HG02588 (cell line): ENCODE measurements at regions not wholly inside any gene's neighbourhood (a gene's known extent, or its start where the extent isn't known, plus 50 kb on each side); places are given as distances from the start of the nearest gene placed in this dataset.
"Not testable (repeated sequence)": the region's sequence is repeated elsewhere in the genome, so short reads cannot be mapped to it uniquely, and the experiment has no call there.

ENCODE experiments used
- ATAC-seq: cut with Tn5 transposase; IDR thresholded peaks from one replicate; pipeline ENCODE4 v1.9.1; 2021; ENCODE audit warnings: mild to moderate bottlenecking, moderate library complexity; ENCODE audit not compliant: unreplicated experiment

DNA sequence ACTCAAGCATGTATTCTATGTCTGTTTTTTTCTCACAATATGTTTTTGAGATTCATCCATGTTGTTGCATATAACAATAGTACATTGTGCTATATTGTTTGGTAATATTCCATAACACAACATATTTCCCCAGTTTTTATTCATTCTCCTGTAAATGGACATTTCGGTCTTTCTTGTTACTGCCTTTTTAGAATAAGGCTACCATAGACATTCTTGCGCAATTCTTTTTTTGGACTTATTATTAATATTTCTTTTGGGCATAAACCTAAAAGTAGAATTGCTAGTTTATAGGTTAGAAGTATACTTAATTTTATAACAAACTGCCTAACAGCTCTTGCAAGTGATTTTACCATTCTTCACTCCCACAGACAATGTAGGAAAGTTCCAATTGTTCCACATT is 573.0 kb downstream of the ADGRL2 start:
- no peak for ATAC-seq

DNA sequence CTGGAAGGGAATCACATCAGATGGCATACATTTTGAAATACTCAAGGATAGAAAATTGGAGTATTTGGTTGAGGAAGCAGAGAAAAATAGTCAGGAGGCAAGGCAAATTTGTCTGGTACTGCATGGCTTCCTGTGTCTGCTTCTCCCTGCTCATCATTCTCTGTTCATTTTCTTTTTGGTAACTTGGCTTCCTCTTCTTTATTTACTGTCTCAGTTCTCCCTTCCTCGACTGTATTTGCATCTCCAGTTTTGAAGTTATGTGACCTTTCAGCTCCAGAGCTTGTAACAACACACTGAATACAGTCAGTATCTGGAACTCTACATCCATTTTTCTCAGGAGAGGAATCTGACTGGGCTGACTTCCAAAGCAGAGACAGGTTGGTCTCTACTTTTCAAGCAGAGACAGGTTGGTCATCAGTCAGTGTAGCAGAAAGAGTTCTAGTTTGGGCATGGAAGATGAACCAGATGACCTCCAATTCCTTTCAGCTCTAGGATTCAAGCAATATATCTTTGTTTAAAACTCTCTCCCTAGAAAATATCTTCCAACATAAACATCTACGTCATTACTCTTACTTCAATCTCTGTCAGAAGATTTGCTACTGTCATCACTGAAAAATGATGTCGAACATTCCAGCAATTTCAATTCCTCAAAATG is 571.2 kb downstream of the ADGRL2 start:
- no peak for ATAC-seq

DNA sequence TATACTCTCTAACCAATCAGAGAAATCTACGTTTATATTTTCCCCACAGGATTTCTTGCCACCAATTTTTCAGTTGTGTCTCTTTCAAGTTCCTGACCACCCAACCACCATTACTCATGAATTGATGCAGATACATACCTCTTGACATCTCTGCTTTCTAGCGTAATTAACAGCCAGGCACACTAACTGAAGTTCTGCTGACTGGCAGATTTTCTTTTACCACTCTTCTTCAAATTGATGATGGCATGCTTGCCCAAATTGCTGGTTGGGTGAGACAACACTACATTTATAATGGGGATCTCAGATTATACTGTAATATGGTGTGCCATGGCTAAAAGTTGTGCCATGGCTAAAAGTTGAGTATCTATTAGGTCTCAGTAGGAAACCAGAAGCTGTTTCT is 566.7 kb downstream of the ADGRL2 start:
- no peak for ATAC-seq

DNA sequence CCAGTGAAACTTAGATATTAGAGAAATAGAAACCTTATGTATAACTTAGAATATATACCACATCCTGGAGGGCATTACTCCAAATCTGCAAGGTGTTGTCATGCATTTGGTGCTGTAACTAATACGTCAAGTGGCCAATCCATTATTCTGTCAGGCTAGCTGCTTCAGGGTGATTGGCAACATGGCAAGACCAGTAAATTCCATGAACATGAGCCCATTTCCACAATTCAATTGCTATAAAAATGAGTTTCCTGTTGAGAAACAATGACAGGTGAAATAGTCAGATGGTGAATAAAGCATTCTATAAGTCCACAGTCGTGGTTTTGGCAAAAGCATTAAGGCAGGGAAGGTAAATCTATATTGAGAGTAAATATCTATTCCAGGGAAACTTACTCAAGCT is 566.0 kb downstream of the ADGRL2 start:
- no peak for ATAC-seq

DNA sequence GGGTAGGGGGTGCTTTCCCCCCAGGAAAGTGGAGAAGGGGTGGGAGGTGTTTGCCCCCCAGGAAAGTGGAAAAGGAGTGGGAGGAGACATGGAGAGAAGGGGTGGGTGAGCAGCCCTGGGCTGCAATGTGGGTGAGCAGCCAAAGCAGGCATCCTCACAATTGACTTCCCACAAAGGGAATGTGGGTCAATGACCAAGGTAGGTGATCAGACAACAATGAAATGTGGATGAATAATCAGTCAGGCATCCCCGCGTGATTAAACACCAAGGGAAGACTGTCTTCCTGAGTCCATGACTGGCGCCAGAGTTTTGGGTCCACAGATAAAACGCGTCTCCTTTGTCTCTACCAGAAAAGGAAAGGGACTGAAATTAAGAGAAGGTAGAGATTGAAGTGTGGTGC is 558.8 kb downstream of the ADGRL2 start:
- ATAC-seq = not testable (repeated sequence)

DNA sequence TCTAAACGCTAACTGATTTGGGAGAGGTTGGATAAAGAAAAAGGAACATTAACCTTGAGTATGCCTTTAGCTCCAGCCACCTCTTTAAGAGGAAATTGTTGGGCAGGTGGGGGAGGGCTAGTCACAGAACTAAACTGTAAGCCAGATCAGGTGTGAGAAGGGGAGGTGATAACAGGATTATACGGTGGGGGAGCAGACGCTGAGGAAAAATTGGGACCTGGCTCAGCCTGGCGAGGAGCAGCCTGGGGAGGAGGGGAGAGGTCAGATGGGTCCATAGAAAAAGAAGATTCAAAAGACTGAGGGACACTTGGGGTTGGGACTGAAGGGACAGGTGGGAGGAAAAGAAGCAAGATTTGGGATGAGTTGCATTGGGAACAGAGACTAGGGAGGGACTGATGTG is 558.0 kb downstream of the ADGRL2 start:
- ATAC-seq = not testable (repeated sequence)

DNA sequence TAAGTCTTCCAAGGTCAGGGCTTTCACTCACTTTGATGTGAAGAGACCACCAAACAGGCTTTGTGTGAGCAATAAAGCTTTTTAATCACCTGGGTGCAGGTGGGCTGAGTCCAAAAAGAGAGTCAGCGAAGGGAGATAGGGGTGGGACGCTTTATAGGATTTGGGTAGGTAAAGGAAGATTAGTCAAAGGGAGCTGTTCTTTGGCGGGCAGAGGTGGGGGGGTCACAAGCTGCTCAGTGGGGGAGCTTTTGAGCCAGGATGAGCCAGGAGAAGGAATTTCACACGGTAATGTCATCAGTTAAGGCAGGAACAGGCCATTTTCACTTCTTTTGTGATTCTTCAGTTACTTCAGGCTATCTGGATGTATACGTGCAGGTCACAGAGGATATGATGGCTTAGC is 553.8 kb downstream of the ADGRL2 start:
- not testable (repeated sequence) for ATAC-seq

DNA sequence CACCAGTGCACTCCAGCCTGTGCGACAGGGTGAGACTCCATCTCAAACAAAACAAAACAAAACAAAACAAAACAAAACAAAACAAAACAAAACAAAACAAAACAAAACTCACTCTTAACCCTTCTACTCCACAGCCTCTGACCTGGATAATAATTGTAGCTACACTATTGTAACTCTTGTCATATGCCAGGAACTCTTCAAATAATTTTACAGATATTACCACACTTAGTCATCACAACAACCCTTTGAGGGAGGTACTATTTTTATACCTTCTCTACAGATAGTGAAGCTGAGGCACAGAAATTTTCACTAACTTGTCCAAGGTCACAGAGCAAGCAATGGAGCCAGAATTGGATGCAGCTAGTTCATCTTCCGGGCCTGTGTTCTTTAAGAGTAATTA is 547.8 kb downstream of the ADGRL2 start:
- no peak for ATAC-seq

DNA sequence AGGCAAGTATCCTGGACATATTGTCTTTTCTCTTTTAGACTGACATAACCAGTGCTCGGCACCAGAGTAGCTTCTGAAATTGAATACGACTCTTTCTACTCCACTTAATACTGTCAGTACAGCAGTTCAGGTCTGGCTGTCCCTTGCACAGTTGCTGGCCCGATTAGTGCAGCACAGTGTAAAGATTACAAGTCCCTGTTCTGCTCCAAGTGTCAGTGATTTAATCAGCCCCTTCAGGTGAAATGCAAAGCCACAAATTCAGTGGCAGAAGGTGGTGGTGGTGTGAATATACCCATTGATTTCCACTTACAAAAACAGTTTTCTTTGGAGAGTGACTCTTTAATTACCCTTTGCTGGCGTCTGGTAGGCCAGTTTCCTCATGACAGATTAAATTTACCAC is 545.4 kb downstream of the ADGRL2 start:
- no peak for ATAC-seq

DNA sequence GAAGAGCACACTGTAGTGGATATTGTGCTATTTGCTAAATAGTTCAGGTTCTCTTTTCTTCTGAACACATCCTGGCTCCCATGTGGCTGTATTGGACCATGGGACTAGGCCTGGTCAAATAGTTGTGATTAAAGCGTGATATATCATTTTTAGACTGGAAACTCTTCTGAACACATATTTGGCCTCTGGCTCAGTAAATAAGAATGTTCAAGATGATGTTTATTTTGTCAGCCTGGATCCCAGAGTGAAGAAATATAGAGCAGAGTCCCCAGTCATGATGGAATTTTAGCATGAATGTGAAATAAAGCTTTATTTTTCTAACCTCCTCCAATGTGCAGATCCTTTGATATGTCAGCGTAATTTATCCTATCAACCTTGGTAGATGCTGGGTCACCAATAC is 542.6 kb downstream of the ADGRL2 start:
- ATAC-seq = no peak

DNA sequence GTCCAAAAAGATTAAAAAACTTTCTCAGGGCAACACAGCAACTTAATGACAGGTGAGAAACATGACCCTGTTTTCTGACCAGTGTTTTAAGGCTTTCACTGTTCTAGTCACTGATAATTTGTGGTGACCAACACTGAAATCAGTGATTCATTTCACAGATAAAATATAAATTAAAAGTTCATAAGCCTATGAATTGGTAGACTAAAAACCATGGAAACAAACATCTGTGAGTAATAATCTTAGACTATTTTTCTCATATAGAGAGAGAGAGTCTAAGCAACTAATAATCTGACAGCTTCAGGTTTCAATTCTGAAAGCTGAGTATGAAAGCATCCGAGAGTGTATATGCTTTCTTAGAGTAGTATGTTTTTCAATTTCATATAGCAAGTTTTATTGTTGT is 536.9 kb downstream of the ADGRL2 start:
- peak; percentile 66 for ATAC-seq

DNA sequence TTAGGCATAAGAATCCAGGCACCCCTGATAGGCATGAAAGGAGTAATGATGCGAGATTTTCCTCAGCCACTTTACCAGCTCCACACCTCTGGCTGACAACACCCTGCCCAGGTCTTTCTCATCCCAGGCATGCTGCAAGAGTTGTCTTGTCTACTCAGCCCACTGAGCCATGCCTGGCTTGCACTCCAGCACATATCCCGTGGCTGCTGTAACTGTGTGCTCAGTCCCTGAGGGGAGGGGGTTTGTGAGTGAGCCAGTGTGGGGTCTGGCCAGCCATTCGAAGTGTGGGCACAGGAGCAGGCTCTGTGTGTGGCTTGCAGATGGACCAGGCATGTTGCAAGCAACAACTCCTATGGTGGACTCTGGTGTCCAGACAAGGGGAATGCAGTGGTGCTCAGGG is 529.6 kb downstream of the ADGRL2 start:
- ATAC-seq = no peak

DNA sequence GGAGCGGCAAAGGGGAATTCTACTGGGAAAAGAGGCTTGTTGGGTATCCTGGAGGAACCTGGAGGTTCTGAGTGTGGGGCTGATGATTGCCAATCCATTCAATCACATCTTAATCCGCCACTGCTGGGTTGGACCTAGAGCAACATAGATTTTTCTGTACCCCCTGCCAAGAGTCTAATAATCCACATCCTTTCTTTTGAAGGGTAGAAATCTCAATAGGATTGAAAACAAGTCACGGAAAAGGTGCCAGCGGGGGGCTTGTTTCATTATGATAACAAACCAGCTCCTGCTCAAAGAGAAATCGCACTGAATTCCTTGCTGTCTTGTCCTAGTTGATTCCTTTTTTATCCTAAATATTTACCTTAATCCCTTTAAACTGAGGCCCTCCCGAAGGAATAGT is 528.5 kb downstream of the ADGRL2 start:
- ATAC-seq = no peak

DNA sequence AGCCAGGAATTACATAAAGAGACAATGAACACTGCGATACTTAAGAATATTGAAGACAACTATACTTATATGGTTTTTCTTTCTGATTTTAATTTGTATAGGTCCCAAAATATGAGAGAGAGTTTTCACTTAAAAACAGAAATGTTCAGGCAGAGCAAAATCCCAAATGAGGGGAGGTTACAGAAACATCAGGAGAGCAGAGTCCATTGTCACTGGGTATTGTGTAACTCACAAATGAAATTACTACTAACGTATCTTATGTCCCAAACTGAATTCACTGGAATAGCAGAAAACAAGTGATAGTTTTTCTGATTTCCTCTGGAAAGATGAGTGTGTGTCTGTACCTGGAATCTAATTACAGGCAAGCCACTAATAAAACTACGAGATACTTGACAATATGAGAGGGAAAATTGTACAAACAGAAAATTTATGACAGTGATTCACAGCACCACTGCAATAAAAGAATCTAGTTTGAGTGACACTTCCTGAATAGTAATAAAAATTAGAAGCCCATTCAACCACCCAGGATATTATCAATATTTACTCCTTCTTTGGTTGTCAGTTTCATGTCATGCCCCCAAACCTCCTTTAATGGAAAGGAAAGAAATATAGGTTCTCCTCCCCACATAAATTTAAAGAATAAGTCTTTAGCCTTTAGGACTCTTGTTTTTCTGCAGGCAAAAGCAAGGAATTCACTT is 522.6 kb downstream of the ADGRL2 start:
- ATAC-seq = no peak

DNA sequence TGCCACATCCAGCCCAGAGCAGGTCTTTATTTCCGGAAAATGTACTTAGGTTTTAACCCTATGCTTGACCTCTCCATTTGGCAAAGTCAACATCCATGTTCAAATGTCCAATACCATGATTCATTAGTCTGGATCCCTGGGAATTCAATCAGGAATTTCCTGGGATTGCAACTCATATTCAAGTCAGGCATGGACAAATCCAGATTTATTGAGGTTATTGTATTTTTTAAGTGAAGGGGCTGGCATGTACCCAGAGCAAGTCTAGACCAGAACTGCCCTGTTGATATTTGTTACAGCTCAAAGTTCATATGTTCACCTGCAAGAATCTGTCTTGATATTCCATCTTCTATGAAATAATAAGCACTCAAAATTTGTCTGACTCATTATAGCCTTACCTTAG is 521.1 kb downstream of the ADGRL2 start:
- no peak for ATAC-seq

DNA sequence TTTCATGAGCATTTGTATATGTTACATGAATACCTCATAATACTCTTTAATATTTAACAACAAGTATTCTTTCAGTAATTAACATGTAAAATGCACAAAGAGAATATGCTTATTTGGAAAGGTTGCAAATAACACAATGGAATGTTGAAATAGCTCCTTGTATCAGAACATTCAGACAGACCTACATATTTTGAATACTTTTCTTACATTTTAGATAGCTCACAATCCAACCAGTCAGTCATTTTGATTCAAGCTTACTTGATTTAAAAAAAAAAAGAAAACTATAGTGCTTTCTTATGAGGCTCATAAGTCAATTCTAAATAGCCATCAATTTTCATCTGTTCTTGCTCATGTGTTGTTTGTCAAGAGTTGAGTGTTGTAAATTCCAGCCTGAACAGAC is 518.8 kb downstream of the ADGRL2 start:
- ATAC-seq = no peak

DNA sequence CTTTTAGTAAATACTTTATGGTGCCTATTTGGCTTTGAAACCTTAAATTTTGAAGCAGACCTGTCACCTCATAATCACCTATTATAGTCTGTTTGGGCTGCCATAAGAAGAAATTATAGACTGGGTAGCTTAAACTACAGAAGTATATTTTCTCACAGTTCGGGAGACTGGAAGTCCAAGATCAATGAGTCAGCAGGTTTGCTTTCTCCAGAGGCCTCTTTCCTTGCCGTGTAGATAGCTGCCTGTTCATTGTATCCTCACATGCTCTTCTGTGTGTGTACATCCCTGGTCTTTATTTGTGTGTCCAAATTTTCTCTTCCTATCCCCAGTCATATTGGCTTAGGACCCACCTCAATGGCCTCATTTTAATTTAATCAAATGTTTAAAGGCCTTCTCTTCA is 518.2 kb downstream of the ADGRL2 start:
- no peak for ATAC-seq

DNA sequence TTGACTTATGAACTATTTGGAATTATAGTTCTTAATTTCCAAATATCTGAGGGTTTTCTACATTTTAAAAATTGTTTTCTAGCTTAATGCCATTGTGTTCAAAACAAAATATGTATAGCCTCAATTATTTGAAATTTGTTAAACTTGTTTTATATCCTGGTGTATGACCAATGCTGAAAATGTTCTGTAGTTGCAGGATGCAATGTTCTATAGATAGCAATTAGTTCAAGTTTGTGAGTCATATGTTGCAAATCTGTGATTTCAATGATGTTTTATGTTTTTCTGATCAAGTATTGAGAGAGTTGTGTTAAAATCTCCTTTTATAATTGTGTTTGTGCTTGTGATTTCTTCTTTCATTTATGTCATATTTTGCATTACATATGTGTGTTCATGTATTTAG is 517.5 kb downstream of the ADGRL2 start:
- no peak for ATAC-seq

DNA sequence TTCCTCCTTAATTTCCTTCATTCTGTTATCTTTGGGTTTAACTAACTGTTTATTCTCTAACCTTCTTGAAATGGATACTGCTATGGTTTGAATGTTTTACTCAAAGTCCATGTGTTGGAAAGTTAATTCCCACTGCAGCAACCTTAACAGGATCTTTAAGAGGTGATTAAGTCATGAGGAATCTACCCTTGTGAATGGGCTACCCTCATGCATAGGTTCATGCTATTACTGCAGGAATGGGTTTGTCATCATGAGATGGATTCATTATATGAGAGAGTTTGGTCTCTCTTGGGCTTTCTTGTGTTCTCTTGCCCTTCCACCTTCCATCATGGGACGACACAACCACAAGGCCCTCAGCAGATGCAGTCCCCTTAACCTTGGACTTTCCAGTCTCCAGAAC is 516.9 kb downstream of the ADGRL2 start:
- ATAC-seq = no peak

DNA sequence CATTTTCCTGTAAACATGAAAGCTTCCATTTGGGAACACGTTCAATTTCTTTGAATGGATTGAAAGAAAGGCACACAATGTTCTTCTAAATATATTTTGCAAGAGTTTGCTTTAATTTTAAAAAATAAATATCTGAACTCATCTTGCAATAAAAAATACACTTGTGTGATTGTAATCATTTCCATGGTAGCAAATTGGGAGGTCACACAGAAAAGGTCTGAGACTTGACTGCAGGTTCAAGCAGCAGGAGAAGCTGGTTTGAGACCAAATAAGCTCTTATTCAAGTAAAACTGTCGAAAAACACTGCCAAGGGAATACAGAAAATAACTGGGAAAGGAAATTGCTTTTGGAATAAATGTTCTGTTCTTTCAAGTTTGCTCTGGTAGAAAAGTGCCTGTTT is 498.9 kb downstream of the ADGRL2 start:
- ATAC-seq = no peak

DNA sequence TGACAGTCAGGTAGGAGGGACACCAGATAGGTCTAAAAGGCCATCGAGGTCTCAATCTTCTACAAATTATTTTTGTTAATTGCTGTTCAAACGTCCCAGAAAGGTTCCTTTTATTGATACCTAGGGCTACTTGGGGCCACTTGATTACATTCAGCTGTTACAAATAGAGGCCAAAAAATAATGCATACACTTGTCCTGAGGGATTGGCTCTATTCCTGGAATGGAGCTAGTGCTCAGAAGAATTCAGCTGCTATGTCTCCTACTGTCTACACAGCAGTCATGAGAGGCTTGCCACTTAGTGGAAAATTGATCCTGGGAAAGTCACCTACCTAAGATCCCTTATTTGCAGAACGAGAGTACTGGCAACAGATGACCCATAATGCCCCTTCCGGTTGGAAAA is 498.3 kb downstream of the ADGRL2 start:
- no peak for ATAC-seq

DNA sequence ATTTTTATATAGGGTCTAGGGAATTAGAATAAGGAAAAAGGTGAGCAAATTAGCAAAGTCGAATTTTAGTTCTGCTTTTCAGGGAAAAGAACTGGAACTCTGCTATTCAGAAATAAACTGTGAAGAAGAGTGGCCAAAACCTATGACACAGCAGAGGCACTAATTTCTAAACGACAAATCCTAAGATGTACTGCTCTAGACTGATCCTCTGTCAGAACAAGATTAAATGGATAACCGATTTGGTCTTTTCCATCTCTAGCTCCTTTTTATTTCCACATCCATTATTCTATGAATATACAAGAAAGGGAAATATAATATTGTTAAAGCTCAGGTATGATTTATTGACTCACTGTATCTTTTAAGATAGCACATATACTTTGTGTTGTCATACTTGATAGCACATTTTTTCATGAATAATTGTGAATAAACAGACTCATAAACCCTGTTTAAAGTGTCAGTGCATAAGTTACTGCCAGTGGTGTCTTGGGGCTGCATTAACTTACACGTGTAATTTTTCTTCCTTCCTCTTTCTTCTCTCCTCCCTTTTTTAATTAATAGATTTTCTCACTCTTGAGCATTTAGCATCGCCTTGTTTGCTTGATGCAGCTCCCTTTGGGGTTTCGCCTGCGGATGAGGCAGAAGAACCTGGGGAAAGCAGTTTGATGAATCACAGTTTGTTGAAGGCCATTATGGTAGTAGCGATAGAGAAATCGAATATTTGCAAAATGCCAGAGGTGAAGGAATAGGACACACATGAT is 496.6 kb downstream of the ADGRL2 start:
- no peak for ATAC-seq
